Heart left ventricle (tissue), 16 donors: ENCODE measurements at regions not wholly inside any gene's neighbourhood (a gene's known extent, or its start where the extent isn't known, plus 50 kb on each side); places are given as distances from the start of the nearest gene placed in this dataset.

Source experiments
- ATAC-seq, 4 donors: fragments of 200-7000 bp; cut with Tn5 transposase; one replicate each; pipeline ENCODE4 v1.9.1; 2020 to 2022; ENCODE audit warnings: moderate library complexity in 4 of 4, mild to moderate bottlenecking in 3 of 4, moderate number of reproducible peaks in 1 of 4
- DNase-seq, 5 donors: peaks; one replicate each; pipeline ENCODE4 v3.0.0-alpha.2; 2020
- H3K27ac ChIP-seq, 12 donors: fragments of 200-600 bp; sonication (generic) in 4 of 12; one replicate each; pipeline versions ENCODE4 v1.5.0 to v1.8.0; 2016 to 2022; ENCODE audit warnings: mild to moderate bottlenecking in 2 of 12
- H3K27me3 ChIP-seq, 9 donors: fragments of 200-600 bp; sonication (generic) in 2 of 9; one replicate each; pipeline versions ENCODE4 v1.5.1 to v1.8.0; 2016 to 2022; ENCODE audit warnings: mild to moderate bottlenecking in 3 of 9
- H3K36me3 ChIP-seq, 9 donors: fragments of 200-600 bp; sonication (generic) in 2 of 9; one replicate each; pipeline versions ENCODE4 v1.5.0 to v1.8.0; 2018 to 2022; ENCODE audit warnings: mild to moderate bottlenecking in 2 of 9
- H3K4me1 ChIP-seq, 12 donors: fragments of 200-600 bp; sonication (generic) in 4 of 12; one replicate each; pipeline versions ENCODE4 v1.5.0 to v1.8.0; 2016 to 2022; ENCODE audit warnings: mild to moderate bottlenecking in 3 of 12
- H3K4me3 ChIP-seq, 12 donors: fragments of 200-600 bp; sonication (generic) in 4 of 12; one replicate each; pipeline versions ENCODE4 v1.5.0 to v1.8.0; 2017 to 2022; ENCODE audit warnings: mild to moderate bottlenecking in 9 of 12, moderate library complexity in 4 of 12
- H3K9me3 ChIP-seq, 12 donors: fragments of 200-600 bp; sonication (generic) in 4 of 12; one replicate each; pipeline versions ENCODE4 v1.5.0 to v1.8.0; 2016 to 2022; ENCODE audit warnings: mild to moderate bottlenecking in 1 of 12
- CTCF ChIP-seq, 12 donors: fragments of 200-600 bp; sonication (generic) in 4 of 12; IDR thresholded peaks; one replicate each; pipeline versions ENCODE4 v1.5.0 to v1.8.0; 2018 to 2022; ENCODE audit warnings: antibody characterized with exemption in 12 of 12, mild to moderate bottlenecking in 5 of 12
- POLR2A ChIP-seq, 2 donors: fragments of 450-650 bp; IDR thresholded peaks; one replicate each; pipeline ENCODE4 v1.6.1; 2017; ENCODE audit warnings: antibody characterized with exemption in 2 of 2, mild to moderate bottlenecking in 2 of 2, moderate library complexity in 2 of 2
- WGBS, 4 donors: extraction: QIAGEN DNeasy Blood & Tissue Kit in 2 of 4; methylation state at CpG; one replicate each; pipeline versions ENCODE4 v1.1.5 to v1.1.7; 2013 to 2018; 5-methylcytosine and 5-hydroxymethylcytosine counted together
- intact Hi-C, 10 donors: fragments of 100-400 bp; cut with DNase I; formaldehyde crosslinking; loops; one replicate each; pipeline versions ENCODE4 v1.11.1 to v1.14.2; 2022
- donor health status: ischemic (EF 13 %, LVEDD 7.1; RV severe dilation, severe dysfunction).
- donor health status: healthy with polysubstance abuse.
- donor health status: DM: no; HTN: yes; CAD: no.
- donor health status: DM: no; HTN: no; CAD: no.
- donor health status: ischemic (EF 25% LVEDD 6.9; RV normal size, moderate dysfunction).
- donor health status: ischemic (EF 25% LVEDD 5.7; RV mildly dilated, moderate dysfunction).
- donor health status: healthy.
- donor health status: DM: yes; HTN: yes; CAD: no.
- donor health status: ischemic (EF 35%, LVEDD 5.7; RV mildly dilated, moderate dysfunction).
- donor health status: nonischemic (EF 11% LVEDD 7.7; RV severe dilation, severe dysfunction).
- donor health status: DM: yes; HTN: yes; CAD: no.
- donor health status: PGD.
- donor health status: ischemic (EF 29% LVEDD 5.4; RV normal size, mild dysfunction).
- donor health status: nonischemic (EF 23%, LVEDD 6.1; RV moderate dilation, normal function).

- TF ChIP-seq POLR2A (IDR thresholded peaks at IDR 0.05) (no peak), CTCF (IDR thresholded peaks at IDR 0.05) (no peak)
- Histone ChIP-seq H3K27me3 (peaks cover 0 to 56% (median 11%) of the 10 kb centered on the region in 9 donors), H3K4me1 (peaks cover 0 to 16% (median 12%) of the 10 kb centered on the region in 12 donors), H3K36me3 (no peaks in the 10 kb centered on the region), H3K27ac (no peak overlapping the region), H3K9me3 (no peaks in the 10 kb centered on the region), H3K4me3 (no peak overlapping the region)
- WGBS, 4 donors: 53 to 61% (median 58%) methylated on average over 5 of the region's 5 CpGs
- intact Hi-C loops: no loop called here
- ATAC-seq: no peak
- DNase-seq: no peak
Observed at GRCh38 chr1:10870493-10871096, 74.1 kb upstream of the CASZ1 start.

GRCh38 chr1:10873189-10873588 is 76.7 kb upstream of the CASZ1 start:
- no peak overlapping the region for H3K4me3 ChIP-seq
- no peak overlapping the region for H3K27ac ChIP-seq
- H3K9me3 ChIP-seq: no peaks in the 10 kb centered on the region
- 74 to 83% (median 80%) methylated on average over 6 of the region's 6 CpGs for WGBS, 4 donors
- intact Hi-C loops: no loop called here
- ATAC-seq (no peak), DNase-seq (no peak)
- TF ChIP-seq CTCF (IDR thresholded peaks at IDR 0.05) (no peak), POLR2A (IDR thresholded peaks at IDR 0.05) (no peak)
- no peaks in the 10 kb centered on the region for H3K36me3 ChIP-seq
- H3K4me1 ChIP-seq: no peaks in the 10 kb centered on the region
- H3K27me3 ChIP-seq: peaks cover 0 to 35% (median 5%) of the 10 kb centered on the region in 9 donors

DNA sequence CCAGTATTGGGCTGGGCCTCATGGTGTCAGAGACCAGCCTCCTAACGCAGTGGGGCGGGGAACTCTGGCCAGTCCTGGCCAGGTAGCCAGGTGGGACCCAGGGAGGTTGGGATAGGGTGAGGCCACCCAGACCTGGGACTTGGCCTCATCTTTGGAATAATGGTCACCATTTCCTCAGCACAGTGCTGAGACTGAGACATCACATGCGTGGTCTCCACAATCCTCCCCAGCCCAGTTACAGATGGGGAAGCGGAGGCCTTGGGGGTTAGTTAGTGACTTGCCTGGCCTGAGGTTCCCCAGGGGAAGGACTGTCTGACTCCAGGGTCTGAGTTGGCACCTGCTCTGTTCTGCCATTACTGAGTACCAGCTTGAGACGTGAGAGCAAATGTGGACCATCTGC is 77.9 kb upstream of the CASZ1 start:
- Histone ChIP-seq H3K36me3 (no peaks in the 10 kb centered on the region), H3K27me3 (peaks cover 0 to 24% (median 2%) of the 10 kb centered on the region in 9 donors), H3K4me3 (no peak overlapping the region), H3K9me3 (no peaks in the 10 kb centered on the region), H3K27ac (no peak overlapping the region), H3K4me1 (no peaks in the 10 kb centered on the region)
- intact Hi-C loops: no loop called here
- WGBS, 4 donors: 82 to 96% (median 91%) methylated on average over 3 to 5 of the region's 5 CpGs
- DNase-seq (no peak), ATAC-seq (peak in 1 of 4 donors; percentile 11)
- no peak for TF ChIP-seq CTCF (IDR thresholded peaks at IDR 0.05)
- TF ChIP-seq POLR2A (IDR thresholded peaks at IDR 0.05): no peak

DNA sequence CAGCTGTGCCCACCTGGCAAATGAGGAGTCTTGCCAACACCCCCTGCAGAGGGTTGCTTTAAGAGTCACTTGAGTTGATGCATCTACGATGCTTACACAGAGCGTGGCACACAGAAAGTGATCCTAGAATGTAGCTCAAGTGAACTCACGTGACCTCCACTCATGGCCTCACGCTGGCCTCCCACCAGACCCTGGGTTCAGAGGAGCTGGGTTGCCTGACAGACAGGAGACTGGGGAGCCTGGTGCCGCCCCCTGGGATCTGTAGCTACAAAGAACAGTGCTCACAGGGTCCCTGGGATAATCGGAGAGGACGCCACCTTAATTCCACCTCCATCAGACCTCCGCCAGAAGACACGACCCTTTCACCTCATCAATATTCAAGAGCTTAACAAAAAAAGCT is 81.4 kb upstream of the CASZ1 start:
- Histone ChIP-seq H3K36me3 (no peaks in the 10 kb centered on the region), H3K4me3 (no peak overlapping the region), H3K9me3 (no peaks in the 10 kb centered on the region), H3K27me3 (peaks cover 0 to 8% (median 0%) of the 10 kb centered on the region in 9 donors), H3K4me1 (no peaks in the 10 kb centered on the region), H3K27ac (no peak overlapping the region)
- 77 to 82% (median 79%) methylated on average over 9 of the region's 9 CpGs for WGBS, 4 donors
- intact Hi-C loops: no loop called here
- ATAC-seq: no peak
- TF ChIP-seq CTCF (IDR thresholded peaks at IDR 0.05): no peak
- no peak for TF ChIP-seq POLR2A (IDR thresholded peaks at IDR 0.05)
- DNase-seq: peak in 1 of 5 donors; percentile 17
